HG02759 (cell line): ENCODE measurements at regions not wholly inside any gene's neighbourhood (a gene's known extent, or its start where the extent isn't known, plus 50 kb on each side); places are given as distances from the start of the nearest gene placed in this dataset.

Experiments
- ATAC-seq: cut with Tn5 transposase; IDR thresholded peaks from one replicate; pipeline ENCODE4 v1.9.1; 2021; ENCODE audit warnings: mild to moderate bottlenecking, moderate library complexity; ENCODE audit not compliant: unreplicated experiment

DNA sequence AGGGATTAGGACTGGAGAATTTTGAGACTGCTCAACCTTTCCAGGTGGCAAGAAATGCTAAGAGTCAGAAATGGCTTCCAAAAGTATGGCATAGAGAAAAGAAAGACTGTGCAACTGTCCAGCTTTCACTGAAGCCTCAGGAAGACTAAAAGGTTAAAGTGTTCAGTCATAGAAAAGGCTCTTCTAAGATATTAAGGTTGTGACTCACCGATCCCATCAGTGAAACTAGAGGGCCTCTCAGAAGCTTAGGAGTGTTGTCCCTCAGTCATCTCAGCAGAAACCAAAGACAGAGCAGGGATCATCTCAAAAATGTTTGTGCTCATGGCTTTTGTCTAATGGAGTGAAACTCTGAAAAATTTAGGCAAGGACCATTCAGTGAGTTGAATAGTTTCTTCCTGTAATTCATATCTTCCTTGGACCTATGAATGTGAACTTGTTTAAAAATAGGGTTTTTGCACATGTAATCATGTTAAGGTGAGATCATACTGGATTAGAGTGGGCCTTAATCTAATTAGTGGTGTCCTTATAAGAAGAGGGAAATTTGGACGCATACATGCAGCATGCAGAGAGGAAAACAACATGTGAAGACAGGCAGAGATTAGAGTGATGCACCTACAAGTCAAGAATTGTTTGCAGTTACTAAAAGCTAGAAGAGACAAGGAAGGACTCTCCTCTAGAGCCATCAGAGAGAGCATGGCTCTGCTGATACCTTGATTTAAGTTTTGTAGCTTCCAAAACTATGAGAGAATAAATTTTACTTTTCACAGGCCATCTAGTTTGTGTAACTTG lies 71.3 kb downstream of the RPE65 start:
- ATAC-seq = no peak

DNA sequence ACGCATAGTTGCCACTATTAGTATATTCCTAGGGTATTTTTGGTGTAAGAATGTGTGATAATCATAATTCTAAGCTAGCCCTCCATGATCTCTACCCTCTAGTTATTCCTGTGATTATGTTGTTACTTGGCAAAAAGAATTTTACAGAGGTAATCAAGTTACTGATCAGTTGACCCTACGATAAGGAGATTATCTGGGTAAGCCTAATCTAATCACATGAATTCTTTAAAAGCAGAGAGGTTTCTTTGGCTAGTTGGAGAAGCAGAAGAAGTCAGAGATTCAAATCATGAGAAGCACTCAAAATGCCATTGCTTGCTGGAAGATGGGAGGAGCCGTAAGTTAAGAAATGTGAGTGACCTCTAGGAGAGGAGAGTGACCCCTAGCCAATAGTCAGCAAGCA lies 72.7 kb downstream of the RPE65 start:
- ATAC-seq = no peak

GRCh38 chr1:68376441-68376840 lies 73.3 kb downstream of the RPE65 start:
- no peak for ATAC-seq

GRCh38 chr1:68375919-68376318 lies 73.8 kb downstream of the RPE65 start:
- no peak for ATAC-seq

- no peak for ATAC-seq
Observed at GRCh38 chr1:68373173-68373572, 76.6 kb downstream of the RPE65 start.

- no peak for ATAC-seq
Observed at GRCh38 chr1:68372487-68372886, 77.3 kb downstream of the RPE65 start.

GRCh38 chr1:68370101-68370915 lies 79.4 kb downstream of the RPE65 start:
- no peak for ATAC-seq

- ATAC-seq = no peak
Observed at GRCh38 chr1:68366572-68366971, 83.2 kb downstream of the RPE65 start.

GRCh38 chr1:68365709-68366382 lies 83.9 kb downstream of the RPE65 start:
- ATAC-seq = no peak

DNA sequence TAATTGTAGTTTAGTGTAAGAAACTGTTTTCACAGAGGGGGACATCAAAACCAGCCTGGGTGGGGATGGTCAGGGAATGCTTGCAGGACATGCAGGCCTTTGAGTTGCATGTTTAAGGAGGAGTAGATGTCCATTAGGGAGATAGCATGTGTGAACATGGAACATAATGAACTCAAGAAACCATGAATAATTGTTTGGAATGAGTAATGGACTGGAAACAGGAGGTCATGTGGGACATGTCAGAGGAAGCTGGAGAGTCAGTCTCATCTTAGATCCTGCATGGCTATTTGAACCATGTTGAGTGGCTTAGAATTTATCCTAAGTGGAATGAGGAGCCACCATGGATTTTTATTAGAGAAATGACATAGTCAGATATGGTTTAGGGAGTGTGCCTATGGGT lies 86.4 kb downstream of the RPE65 start:
- ATAC-seq = no peak

- ATAC-seq = no peak
Observed at GRCh38 chr1:68361346-68361910, 88.3 kb downstream of the RPE65 start.

DNA sequence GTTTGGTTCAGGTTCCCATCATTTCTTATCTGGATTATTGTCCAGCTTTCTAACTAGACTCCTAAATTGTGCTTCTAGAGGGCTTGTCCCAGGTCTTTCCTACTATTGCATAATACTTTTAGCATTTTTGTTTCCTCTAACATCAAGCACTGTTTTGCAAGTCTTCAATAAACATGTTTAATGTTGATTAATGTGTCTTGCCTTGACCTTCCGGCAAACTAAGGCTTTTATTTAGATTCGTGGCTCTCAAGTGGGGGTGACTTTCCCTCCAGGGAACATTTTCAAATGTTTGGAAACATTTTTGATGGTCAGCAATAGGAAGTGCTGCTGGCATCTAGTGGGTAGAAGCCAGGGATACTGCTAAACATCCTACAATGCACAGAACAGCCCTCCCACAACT lies 90.7 kb downstream of the RPE65 start:
- ATAC-seq = no peak

- ATAC-seq = no peak
Observed at GRCh38 chr1:68358439-68358838, 91.3 kb downstream of the RPE65 start.

DNA sequence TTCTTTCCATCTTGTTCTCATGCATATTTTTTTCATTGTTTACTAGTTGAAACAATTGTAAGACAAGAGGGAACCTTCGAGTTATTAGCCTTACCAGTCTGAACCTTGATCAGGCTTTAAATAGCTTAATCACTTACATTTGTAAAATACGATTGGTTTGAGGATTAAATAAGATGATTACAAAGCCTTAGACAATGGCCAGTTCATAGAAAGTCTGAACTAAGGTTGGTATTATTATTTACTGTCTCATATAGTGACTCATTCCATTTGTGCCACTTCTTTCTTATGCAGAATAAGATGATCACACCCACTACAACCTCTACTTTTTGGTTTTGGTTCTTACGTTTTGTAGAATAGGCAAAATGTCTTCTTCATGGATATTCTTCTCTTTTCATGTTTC lies 94.1 kb downstream of the RPE65 start:
- no peak for ATAC-seq

- no peak for ATAC-seq
Observed at GRCh38 chr1:68352202-68352601, 97.6 kb downstream of the RPE65 start.

DNA sequence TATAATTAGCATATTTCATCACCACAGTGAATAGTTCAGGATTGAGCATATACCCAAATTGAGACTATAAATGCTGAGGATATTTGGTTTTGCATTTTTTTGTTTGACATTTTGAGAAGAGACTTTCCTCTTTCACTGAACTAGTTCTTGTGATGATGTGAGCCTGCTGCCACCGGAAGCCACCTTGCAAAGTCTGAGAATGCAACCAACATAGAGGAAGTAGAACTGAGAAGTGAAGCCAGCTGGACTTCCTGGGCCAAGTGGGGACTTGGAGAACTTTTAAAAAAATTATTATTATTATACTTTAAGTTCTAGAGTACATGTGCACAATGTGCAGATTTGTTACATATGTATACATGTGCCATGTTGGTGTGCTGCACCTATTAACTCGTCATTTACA lies 102.3 kb downstream of the RPE65 start:
- ATAC-seq = peak; percentile 85

DNA sequence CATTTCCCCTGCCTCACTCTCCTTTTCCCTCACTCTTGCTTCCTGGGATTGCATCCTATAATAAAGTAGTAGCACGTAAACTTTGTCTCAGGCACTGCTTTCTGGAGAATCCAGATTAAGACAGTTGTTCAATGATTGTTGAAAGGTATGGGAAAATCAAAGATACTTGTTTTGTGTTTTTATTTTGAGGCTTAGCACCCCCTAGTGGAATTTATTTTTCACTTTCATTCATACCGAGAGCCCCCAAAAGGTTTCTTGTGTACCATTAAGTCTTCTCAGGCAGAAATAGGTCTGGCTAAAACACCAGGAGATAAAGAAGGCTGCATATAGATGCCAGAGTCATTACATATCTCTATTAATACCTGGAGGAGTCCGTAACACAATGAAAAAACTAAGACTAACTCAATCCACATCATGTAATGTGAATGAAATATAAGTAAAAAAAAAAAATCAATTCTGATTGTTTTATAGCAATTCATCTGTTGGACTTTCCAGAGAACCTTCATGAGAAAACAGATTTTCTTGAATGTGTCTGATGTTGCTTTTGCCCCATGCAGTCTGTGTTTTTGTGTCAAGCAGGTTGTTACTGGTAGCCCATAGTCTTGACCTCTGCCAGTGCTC lies 103.5 kb downstream of the RPE65 start:
- no peak for ATAC-seq

- ATAC-seq = no peak
Observed at GRCh38 chr1:68344208-68344607, 105.5 kb downstream of the RPE65 start.

DNA sequence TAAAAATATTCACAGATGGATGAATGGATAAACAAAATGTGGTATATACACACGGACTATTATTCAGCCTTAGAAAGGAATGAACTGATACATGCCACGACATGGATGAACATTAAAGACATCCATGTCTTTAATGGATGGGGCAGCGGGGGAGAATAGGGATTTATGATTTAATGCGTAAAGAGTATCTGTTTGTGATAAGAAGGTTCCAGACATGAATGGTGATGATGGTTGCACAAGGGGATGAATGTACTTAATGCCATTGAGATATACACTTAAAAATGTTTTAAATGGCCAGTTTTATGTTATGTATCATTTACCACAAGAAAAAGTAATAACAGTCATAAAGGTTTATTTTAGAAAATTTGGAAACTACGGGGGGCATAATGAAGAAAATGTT lies 108.6 kb upstream of the WLS start:
- ATAC-seq = no peak

DNA sequence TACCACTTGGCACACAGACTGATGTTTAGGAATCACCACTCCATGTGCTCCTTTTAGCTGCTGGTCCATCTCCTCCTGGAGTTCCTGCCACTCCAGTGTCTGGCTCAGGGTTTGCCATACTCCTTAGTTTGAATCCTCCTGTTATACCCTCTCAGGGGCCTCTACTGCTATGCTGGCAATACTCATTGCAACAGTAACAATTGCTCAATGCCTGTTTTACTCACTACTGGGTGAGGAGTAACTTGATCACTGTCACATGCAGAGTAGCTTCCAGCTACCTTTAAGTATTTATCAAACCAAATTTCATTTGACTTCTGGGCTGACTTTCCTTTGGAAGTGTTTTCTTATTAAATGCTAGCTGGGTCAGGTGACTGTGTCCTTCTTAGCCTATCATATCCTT lies 107.2 kb upstream of the WLS start:
- ATAC-seq = no peak

GRCh38 chr1:68338081-68338480 lies 105.8 kb upstream of the WLS start:
- ATAC-seq = no peak
